HEK293 (cell line): ENCODE measurements at regions not wholly inside any gene's neighbourhood (a gene's known extent, or its start where the extent isn't known, plus 50 kb on each side); places are given as distances from the start of the nearest gene placed in this dataset.

Experiments
- CTCF ChIA-PET: fragments of 350-600 bp; formaldehyde crosslinking; extraction: SDS; loops from one replicate; lab custom pipeline; 2021; ENCODE audit warnings: antibody characterized with exemption; lab: Yijun Ruan, JAX
- POLR2A ChIA-PET: fragments of 300-600 bp; formaldehyde crosslinking; extraction: SDS; loops from one replicate; lab custom pipeline; 2020; ENCODE audit warnings: antibody characterized with exemption, inconsistent platforms; lab: Yijun Ruan, JAX
- H3K27ac ChIP-seq: fragments of 200-500 bp; sonication (Bioruptor generic); 2 replicates; pipeline ENCODE4 v1.5.1; 2014; ENCODE audit warnings: low read depth, low read length, control low read depth, inconsistent platforms; ENCODE audit errors: extremely low read depth
- H3K36me3 ChIP-seq, 2 experiments: fragments of 200-500 bp in 1 of 2; sonication (Bioruptor generic) in 1 of 2; 1 replicate in 1 of 2; 2 replicates in 1 of 2; pipeline ENCODE4 v1.5.1; 2014 to 2017; ENCODE audit warnings: inconsistent platforms in 2 of 2, low read length in 2 of 2; ENCODE audit not compliant: control insufficient read depth in 2 of 2, insufficient read depth in 1 of 2
- H3K4me1 ChIP-seq: fragments of 200-500 bp; sonication (Bioruptor generic); 2 replicates; pipeline ENCODE4 v1.5.1; 2014; ENCODE audit warnings: mild to moderate bottlenecking, low read length, inconsistent platforms; ENCODE audit not compliant: control insufficient read depth, insufficient read depth
- H3K4me3 ChIP-seq: 2 replicates; pipeline ENCODE4 v1.5.1; 2011; ENCODE audit warnings: low read depth, mild to moderate bottlenecking, control low read depth, low read length, moderate library complexity
- H3K9me3 ChIP-seq: fragments of 200-500 bp; sonication (Bioruptor generic); 2 replicates; pipeline ENCODE4 v1.5.1; 2014; ENCODE audit warnings: low read depth, low read length, inconsistent platforms; ENCODE audit not compliant: control insufficient read depth, insufficient read depth
- GLI4 ChIP-seq: fragments of 450-650 bp; formaldehyde crosslinking; IDR thresholded peaks from 2 replicates; pipeline ENCODE4 v1.5.1; 2016; ENCODE audit warnings: missing biosample characterization, missing genetic modification characterization
- HIC1 ChIP-seq: fragments of 450-650 bp; formaldehyde crosslinking; IDR thresholded peaks from 2 replicates; pipeline ENCODE4 v1.5.1; 2016; ENCODE audit warnings: missing biosample characterization, missing genetic modification characterization
- HOXA7 ChIP-seq: sonication (generic); formaldehyde crosslinking; IDR thresholded peaks from 2 replicates; pipeline ENCODE4 v1.8.1; 2022; ENCODE audit warnings: missing genetic modification reagents, borderline replicate concordance
- INSM2 ChIP-seq: fragments of 450-650 bp; formaldehyde crosslinking; IDR thresholded peaks from 2 replicates; pipeline ENCODE4 v1.5.1; 2016; ENCODE audit warnings: missing biosample characterization, missing genetic modification characterization
- KLF9 ChIP-seq: fragments of 450-650 bp; formaldehyde crosslinking; IDR thresholded peaks from 2 replicates; pipeline ENCODE4 v1.5.1; 2016; ENCODE audit warnings: missing biosample characterization, missing genetic modification characterization, low read depth
- PRDM2 ChIP-seq: fragments of 450-650 bp; formaldehyde crosslinking; IDR thresholded peaks from 2 replicates; pipeline ENCODE4 v1.5.1; 2016; ENCODE audit warnings: missing biosample characterization, missing genetic modification characterization, borderline replicate concordance
- SCRT1 ChIP-seq: fragments of 450-650 bp; formaldehyde crosslinking; IDR thresholded peaks from 2 replicates; pipeline ENCODE4 v1.5.1; 2016; ENCODE audit warnings: missing biosample characterization, missing genetic modification characterization, borderline replicate concordance
- SCRT2 ChIP-seq: fragments of 450-650 bp; formaldehyde crosslinking; IDR thresholded peaks from 2 replicates; pipeline ENCODE4 v1.5.1; 2016; ENCODE audit warnings: missing biosample characterization, missing genetic modification characterization
- TSHZ1 ChIP-seq: fragments of 450-650 bp; formaldehyde crosslinking; IDR thresholded peaks from 2 replicates; pipeline ENCODE4 v1.5.1; 2016; ENCODE audit warnings: missing biosample characterization, missing genetic modification characterization, borderline replicate concordance
- ZBTB1 ChIP-seq: fragments of 450-650 bp; formaldehyde crosslinking; IDR thresholded peaks from 2 replicates; pipeline ENCODE4 v1.5.1; 2016; ENCODE audit warnings: missing biosample characterization, missing genetic modification characterization
- ZBTB44 ChIP-seq: fragments of 450-650 bp; IDR thresholded peaks from 2 replicates; pipeline ENCODE4 v1.5.1; 2018; ENCODE audit warnings: missing biosample characterization, mild to moderate bottlenecking, missing genetic modification characterization
- ZBTB6 ChIP-seq: fragments of 450-650 bp; formaldehyde crosslinking; IDR thresholded peaks from 2 replicates; pipeline ENCODE4 v1.5.1; 2017; ENCODE audit warnings: missing biosample characterization, missing genetic modification characterization
- ZNF133 ChIP-seq: fragments of 450-650 bp; formaldehyde crosslinking; IDR thresholded peaks from 2 replicates; pipeline ENCODE4 v1.5.1; 2016; ENCODE audit warnings: missing biosample characterization, missing genetic modification characterization
- ZNF202 ChIP-seq: fragments of 450-650 bp; formaldehyde crosslinking; IDR thresholded peaks from 2 replicates; pipeline ENCODE4 v1.5.1; 2016; ENCODE audit warnings: missing biosample characterization, missing genetic modification characterization, borderline replicate concordance
- ZNF266 ChIP-seq: fragments of 450-650 bp; formaldehyde crosslinking; IDR thresholded peaks from 2 replicates; pipeline ENCODE4 v1.5.1; 2016; ENCODE audit warnings: missing biosample characterization, missing genetic modification characterization, low read depth
- ZNF514 ChIP-seq: fragments of 450-650 bp; formaldehyde crosslinking; IDR thresholded peaks from 2 replicates; pipeline ENCODE4 v1.5.1; 2016; ENCODE audit warnings: missing biosample characterization, missing genetic modification characterization
- ZNF580 ChIP-seq: fragments of 450-650 bp; formaldehyde crosslinking; IDR thresholded peaks from 2 replicates; pipeline ENCODE4 v1.5.1; 2016; ENCODE audit warnings: missing biosample characterization, missing genetic modification characterization
- ZNF596 ChIP-seq: fragments of 450-650 bp; IDR thresholded peaks from 2 replicates; pipeline ENCODE4 v1.5.0; 2018; ENCODE audit warnings: missing biosample characterization, mild to moderate bottlenecking, missing genetic modification characterization, moderate library complexity
- ZNF785 ChIP-seq: fragments of 450-650 bp; formaldehyde crosslinking; IDR thresholded peaks from 2 replicates; pipeline ENCODE4 v1.5.1; 2016; ENCODE audit warnings: missing biosample characterization, missing genetic modification characterization
- ZXDB ChIP-seq: fragments of 450-650 bp; formaldehyde crosslinking; IDR thresholded peaks from 2 replicates; pipeline ENCODE4 v1.5.1; 2016; ENCODE audit warnings: missing biosample characterization, missing genetic modification characterization

GRCh38 chr17:13699261-13699660 lies 97.5 kb upstream of the HS3ST3A1 start (continued):
- TF ChIP-seq TSHZ1 (tag by site-specific recombination) (no peak), SCRT1 (tag by site-specific recombination) (no peak), ZNF266 (tag by site-specific recombination) (no peak)

- Histone ChIP-seq H3K27ac (no peak overlapping the region), H3K36me3 (no peaks in the 10 kb centered on the region), H3K9me3 (no peaks in the 10 kb centered on the region), H3K4me3 (no peak overlapping the region), H3K4me1 (no peaks in the 10 kb centered on the region; the same call in 1 of the 2 replicates)
- ChIA-PET POLR2A (no interaction called here), CTCF (interaction anchor here (0.6 kb wide), 1 partner anchor 1206 kb away, joined by 4 read pairs; no protein-coding TSS in a partner anchor)
- 0 out of 2 replicates have a peak, but pooled peaks have one; percentile 36 for TF ChIP-seq ZNF580 (tag by site-specific recombination)
- TF ChIP-seq HOXA7, result no peak
- no peak for TF ChIP-seq INSM2 (tag by site-specific recombination)
- TF ChIP-seq ZNF785, result no peak
- no peak for TF ChIP-seq ZBTB1 (tag by site-specific recombination)
- no peak for TF ChIP-seq ZBTB6 (tag by site-specific recombination)
- TF ChIP-seq ZNF514, result no peak
- TF ChIP-seq ZNF133 (tag by site-specific recombination), result no peak
- no peak for TF ChIP-seq PRDM2 (tag by site-specific recombination)
- TF ChIP-seq ZNF596 (tag by site-specific recombination), result no peak
- no peak for TF ChIP-seq KLF9
- TF ChIP-seq ZXDB (tag by site-specific recombination), result no peak
- TF ChIP-seq ZBTB44 (tag by site-specific recombination), result no peak
- no peak for TF ChIP-seq GLI4 (tag by site-specific recombination)
- TF ChIP-seq HIC1 (tag by site-specific recombination), result 0 out of 2 replicates have a peak, but pooled peaks have one; percentile 36
- peak; percentile 91 for TF ChIP-seq SCRT2
- no peak for TF ChIP-seq ZNF202 (tag by site-specific recombination)
These were observed 100.5 kb upstream of the HS3ST3A1 start for GRCh38 chr17:13702266-13702665.
